ENCODE measurements at regions not wholly inside any gene's neighbourhood (a gene's known extent, or its start where the extent isn't known, plus 50 kb on each side); places are given as distances from the start of the nearest gene placed in this dataset.

- DNase-seq: no peak
Observed at GRCh38 chr3:159779883-159780282, 208.8 kb upstream of the IL12A start.

DNA sequence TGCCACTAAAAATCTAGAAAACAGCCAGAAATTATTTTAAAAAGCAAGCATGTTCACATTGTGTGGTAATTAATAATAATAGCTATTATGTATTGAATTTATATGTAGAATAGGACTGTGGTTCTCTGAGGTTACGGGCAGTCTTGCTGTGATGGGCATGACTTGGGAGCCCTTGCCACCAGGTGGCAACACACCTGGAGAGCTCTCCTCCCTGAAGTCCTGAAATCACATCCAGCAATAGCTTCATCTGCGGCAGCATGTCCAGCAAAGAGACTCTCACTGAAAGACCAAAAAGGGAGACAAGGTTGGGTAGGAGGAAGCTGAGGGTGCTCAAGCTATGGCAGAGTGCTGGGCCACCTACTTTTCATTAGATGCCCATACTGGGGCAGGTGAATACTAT lies 206.8 kb upstream of the IL12A start:
- DNase-seq: no peak

GRCh38 chr3:159782724-159783421 lies 205.8 kb upstream of the IL12A start:
- peak; percentile 19 for DNase-seq

DNA sequence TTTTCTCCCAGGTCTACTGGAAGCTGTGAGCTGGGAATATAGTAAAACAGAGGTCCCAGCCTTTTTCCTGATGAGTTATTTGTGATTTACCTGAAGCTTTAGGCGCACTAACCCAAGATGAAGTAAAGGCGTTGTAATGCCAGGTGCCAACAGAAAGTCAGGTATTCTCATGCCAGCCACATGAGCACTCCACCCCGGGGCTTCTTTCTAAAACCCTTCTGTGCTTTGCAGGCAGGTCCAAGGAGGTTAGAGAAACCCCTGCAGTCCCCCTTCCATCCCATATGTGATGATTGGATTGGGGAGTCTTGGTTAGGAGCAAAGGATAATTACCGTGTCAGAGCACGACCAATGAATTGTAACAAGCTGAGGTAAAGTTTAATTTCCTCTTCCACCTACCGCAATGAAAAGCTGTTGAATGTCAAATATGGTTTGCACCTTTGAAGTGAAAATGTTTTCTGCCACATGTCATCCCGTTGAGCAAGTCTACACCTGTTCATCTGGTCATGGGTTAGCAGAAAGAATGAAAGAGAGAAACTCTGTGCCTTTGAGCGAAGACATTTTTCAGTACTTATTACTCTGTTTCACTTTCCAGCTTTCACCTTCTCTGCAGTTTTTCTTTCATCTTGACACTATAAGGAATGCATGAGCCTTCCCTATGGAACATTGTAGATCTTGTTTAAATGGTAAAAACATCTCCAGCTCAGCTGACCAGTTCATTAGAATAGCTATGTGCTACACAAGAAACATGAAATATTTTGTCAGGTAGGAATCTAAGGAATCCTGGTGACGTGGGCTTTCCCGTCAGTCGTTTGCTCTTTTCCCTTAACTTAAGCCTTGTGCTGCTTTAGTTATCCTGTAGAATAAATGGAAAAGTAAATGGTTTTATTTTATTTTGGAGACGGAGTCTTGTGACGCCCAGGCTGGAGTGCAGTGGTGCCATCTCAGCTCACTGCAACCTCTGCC lies 204.6 kb upstream of the IL12A start:
- no peak for DNase-seq

DNA sequence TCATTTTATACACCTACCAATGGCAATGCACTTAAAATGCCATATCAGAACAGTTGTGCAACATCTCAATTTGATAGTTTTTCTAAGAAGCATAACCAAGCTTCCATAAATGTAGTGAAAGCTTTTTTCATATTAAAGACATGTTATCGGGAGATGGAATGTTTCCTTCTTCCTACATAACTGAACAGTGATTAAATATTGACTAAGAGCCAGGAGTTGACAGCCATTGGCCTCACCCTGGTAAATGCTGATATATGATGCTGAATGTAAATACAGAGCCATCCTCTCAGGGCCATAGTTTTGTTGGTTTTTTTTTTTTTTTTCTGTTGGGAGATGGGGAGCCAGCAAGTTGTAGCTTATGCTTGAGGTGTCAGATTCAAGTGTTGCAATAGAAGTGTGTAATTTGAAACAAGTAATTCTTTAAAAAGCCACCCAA lies 203.3 kb upstream of the IL12A start:
- DNase-seq: peak; percentile 22

DNA sequence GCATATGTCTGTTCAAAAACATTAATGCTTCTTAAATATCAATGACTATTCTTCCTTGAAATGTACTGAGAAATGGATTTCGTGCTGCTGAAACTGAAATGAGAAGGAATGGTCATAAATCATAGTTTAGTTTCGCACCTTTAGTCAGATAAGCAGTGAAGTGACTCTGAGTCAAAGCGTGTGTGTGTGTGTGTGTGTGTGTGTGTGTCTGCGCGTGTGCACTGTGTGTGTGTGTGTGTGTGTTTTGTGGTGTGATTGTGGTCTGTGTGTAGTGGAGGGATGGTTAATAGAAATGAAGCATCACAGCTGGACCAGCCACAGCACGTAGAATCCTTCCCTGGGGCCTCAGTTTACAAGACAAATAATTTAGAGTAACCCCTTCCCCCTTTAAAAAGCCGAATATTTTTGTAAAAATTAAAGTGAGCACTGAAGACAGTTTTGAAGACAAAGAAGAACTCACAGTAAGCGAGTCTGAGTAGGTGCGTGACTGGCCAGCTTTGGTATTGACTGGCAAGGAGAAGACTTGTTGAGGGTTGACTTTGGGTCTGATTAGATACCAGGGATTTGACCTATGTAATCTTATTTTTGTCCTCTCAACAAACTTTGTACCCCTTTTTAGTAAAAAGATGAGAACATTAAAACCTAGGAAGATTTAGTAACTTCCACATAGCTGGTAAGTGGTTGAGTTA lies 202.0 kb upstream of the IL12A start:
- no peak for DNase-seq

DNA sequence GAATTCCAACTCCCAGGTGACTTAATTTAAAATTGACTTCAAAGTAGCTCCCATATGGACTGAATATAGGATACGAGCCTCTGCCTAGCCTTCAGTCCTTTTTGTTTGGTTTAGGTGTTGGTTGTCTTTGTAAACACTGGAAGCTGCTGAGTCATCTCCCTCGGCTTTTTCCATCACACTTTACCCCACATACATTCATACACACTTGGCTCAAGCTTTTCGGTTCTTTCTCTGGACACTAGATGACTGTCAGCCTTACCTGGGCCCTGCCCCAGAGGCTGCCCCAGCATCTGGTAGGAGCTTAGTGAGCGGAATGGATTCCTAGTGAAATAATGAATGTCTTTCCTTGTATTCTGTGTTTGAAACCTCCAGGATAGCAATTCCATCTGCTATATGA lies 201.5 kb upstream of the IL12A start:
- DNase-seq: no peak

DNA sequence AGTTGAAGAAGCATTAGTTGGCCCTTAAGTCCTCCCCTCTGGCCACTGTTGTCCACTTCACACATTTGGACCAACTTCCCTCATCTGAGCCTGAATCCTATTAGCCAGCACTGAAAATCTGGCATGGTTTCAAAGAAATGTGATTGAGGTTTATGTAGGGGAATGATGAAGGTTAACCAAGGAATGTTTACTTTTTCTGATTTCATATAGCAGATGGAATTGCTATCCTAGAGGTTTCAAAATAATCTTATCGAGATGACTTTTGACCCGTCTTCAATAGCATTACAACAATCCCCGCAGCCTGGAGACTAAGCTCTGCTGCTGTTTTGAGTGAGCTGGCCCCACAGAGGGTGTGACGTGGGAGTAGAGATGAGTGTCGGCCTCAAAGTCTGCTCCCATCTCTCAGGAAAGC lies 200.8 kb upstream of the IL12A start:
- DNase-seq: no peak

DNA sequence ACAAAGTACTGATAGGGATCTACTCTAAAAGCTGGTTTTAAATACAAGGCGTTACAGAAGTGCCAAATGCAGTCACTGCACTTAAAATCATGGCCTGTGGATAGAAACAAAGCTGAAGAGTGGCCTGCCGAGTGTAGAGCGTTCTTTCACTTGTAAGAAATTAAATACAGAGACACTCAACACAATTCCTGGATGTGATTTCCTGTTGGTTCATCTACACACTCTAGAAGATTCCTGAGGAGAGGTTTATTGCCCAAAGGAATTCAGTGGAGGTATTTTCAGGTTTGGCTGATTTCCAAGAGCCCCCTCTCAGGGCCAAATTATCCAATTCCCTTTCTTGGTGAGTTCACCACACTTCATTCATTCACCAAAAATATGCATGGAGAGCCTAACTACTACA lies 200.3 kb upstream of the IL12A start:
- DNase-seq: no peak

- DNase-seq: no peak
Observed at GRCh38 chr3:159789017-159789416, 199.6 kb upstream of the IL12A start.

DNA sequence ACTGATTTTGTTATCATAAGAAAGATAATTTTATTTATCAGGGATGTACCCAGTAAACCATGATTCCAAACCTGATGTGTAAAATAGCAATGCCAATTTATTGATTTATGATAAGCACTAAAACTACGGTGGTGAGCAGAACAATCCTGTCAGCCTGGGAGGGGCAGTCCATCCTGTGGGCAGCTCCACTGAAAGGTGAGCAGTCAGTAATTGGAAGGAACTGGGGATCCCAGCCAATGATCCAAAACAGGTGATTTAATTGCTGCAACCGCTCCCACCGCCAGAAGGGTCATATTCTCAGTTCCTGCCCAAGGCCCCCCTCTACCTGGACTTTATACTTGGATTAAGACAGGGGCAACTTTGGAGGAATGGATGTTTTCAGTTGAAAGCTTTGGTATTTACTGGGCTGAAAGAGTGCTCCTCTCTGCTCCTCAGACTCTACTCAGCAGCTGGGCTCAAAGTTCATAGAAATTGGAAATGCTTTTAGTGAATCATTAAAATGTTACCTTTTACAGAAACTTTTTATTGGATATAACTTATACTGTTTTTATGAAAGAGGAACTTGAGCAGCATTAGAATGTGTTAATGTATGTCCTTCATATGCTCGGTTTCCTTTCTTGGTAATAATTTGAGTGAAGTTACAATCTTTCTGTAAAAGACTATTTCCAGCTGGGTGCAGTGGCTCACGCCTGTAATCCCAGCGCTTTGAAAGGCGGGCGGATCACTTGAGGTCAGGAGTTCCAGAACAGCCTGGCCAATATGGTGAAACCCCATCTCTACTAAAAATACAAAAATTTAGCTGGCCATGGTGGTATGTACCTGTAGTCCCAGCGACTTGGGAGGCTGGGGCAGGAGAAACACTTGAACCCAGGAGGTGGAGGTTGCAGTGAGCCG lies 198.6 kb upstream of the IL12A start:
- DNase-seq: no peak

- DNase-seq: no peak
Observed at GRCh38 chr3:159791336-159791735, 197.3 kb upstream of the IL12A start.

DNA sequence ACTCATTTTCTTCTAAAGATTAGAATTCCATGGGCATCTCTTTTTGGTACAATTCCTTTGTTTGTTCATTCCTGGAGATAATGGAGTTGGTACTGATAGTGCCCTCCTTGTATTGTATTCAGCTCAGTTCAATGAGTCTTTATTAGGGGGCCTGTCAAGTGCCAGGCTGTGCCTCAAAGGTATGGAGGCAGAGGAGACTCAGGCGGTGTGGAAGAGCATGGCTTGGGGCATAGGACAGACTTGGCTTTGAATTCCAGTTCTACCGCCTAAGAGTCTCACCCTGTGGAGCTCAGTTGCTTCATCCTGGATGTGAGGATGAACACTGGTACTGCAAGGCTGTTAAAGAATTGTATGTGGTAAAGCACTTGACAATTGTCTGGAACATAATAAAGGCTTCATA lies 196.6 kb upstream of the IL12A start:
- DNase-seq: no peak

DNA sequence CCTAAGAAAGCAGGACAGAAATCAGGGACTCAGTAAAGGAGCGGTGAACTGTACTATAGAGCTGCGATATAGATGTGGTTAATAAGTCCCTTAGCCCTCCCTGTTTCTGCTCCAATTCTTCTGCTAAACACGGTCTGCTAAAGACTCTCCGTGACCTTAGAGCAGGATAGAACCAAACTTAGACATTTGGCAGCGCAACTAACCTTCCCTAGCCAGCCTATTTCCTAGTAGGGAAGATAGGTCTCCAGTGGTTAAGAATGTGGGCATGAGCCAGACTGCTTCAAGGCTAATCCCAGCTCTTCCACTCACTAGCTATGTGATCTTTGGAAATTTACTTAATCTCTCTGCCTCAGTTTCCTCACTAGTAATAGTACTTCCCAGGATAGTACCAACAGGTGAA lies 193.6 kb upstream of the IL12A start:
- no peak for DNase-seq

DNA sequence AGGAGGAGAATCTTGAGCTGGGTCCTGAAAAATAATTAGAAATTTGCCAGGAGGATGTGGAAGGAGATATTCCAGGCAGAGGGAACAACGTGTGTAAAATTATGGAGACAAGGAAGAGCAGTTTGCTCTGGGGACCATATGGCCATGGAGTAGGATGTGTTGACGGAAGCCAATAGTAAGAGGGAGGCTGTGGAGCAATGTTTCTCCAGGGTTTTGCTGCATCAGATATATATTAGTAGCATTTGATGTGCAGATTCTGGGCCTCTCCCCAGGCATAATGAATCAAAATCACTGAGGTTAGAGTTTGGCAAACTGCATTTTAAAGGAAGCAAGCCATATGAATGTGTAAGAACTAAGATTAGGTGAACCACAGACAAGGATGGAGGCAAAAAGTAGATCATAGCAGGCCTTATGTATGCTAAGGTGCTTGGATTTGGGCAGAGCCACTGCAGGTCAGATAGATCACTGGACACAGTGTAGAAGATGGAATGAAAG lies 192.9 kb upstream of the IL12A start:
- DNase-seq: no peak

GRCh38 chr3:159796226-159796625 lies 192.4 kb upstream of the IL12A start:
- DNase-seq: no peak

GRCh38 chr3:159796744-159797143 lies 191.9 kb upstream of the IL12A start:
- DNase-seq: no peak

- DNase-seq: no peak
Observed at GRCh38 chr3:159797771-159798170, 190.9 kb upstream of the IL12A start.

DNA sequence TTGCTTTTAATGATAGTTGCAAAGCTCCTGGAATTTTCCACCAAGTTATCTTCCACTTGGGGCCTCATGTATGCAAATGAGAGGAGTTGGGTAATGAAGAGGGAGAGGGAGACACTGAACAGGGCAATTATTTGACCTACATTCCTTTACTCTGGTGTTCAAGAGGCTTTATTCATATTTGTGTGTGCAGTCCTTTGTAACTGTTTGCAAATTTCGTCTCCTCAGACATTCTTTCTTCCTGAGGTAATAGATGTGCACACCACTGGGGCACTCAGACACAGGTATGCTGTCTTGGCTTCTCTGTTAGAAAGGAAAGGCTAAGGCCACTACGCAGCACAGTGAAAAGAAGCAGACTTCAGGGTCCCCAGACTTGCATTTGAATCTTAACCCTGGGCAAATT lies 189.7 kb upstream of the IL12A start:
- no peak for DNase-seq

DNA sequence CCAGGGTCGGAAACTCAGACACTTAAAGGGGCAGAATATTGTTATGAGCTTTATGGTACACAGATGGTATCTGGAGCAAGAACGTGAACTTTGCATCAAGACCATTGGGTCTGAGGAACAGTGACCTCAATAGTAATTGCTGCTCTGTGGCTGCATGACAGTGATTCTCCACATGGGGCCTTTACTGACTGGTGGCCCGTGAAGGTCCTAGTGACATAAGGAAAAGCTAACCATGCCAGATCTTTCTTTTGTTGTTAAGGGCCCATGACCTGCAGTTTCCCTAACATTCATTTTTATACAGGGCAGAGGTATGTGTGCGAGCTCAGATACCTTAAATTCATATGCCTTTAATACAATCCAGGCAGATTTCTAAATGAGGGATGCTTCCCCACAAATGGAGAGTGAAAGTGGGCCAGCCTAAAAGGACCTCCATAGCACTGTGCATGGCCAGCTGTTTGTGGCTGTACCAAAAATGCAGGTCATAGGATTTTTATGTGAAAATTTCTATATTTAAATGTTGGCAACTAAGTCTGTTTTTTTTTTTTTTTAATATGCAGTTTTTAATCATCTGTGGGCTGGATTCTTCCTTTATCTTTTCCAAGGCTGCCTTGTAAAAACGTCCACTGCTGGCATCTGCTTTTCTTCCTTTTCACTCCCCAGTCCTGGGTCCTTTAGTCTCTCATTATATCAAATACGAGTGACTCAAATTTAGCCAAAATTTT lies 188.0 kb upstream of the IL12A start:
- DNase-seq: no peak

DNA sequence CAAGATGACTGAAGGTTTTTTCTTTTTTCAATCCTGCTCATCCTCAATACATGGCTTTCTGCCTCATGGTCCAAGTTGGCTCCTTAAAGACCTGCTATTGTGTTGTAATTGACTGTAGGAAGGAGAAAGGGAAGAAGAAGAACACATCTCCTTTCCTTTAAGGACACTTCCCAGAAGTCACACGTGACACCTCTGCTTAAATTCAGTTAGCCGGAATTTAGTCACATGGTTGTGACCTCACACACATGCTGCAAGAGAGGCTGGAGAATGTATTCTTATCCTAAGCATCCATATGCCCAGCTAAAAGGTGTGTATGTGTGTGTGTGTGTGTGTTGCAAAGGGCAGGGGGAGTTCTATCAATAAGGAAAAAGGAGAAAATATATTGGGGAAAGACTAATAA lies 185.8 kb upstream of the IL12A start:
- no peak for DNase-seq

DNA sequence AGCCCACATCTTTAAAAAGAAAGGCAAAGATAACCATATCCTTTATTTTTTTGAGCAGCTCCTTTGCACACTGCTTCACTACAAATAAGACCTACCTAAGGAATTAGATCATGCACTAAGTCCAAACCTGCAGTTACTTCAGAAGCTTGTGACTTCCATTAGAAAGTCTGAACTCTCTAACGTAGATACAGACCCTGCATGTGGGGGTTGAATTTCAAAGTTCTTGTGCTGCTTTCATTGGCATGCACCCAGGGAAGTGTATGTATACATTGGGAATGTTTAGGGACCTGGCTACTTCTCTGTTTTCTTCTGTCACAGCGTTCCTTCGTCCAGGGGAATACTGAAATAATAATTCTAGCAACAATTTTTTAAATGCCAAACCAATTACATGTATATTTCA lies 185.2 kb upstream of the IL12A start:
- DNase-seq: no peak
